Testis (tissue), 2 donors: ENCODE measurements at regions not wholly inside any gene's neighbourhood (a gene's known extent, or its start where the extent isn't known, plus 50 kb on each side); places are given as distances from the start of the nearest gene placed in this dataset.

Experiments
- DNase-seq: peaks from one replicate; pipeline ENCODE4 v3.0.0-alpha.2; 2019
- H3K27ac ChIP-seq, 2 donors: fragments of 200-600 bp; sonication (generic); one replicate each; pipeline ENCODE4 v1.5.1; 2019
- H3K27me3 ChIP-seq: fragments of 200-600 bp; sonication (generic); one replicate; pipeline ENCODE4 v1.5.1; 2019
- H3K36me3 ChIP-seq: fragments of 200-600 bp; sonication (generic); one replicate; pipeline ENCODE4 v1.5.1; 2017; ENCODE audit warnings: low read depth; ENCODE audit errors: missing control alignments
- H3K4me1 ChIP-seq: fragments of 200-600 bp; sonication (generic); one replicate; pipeline ENCODE4 v1.5.1; 2019
- H3K4me3 ChIP-seq, 2 donors: fragments of 200-600 bp; sonication (generic); one replicate each; pipeline ENCODE4 v1.5.1; 2017 to 2019
- H3K9me3 ChIP-seq: fragments of 200-600 bp; sonication (generic); one replicate; pipeline ENCODE4 v1.5.1; 2017
- POLR2A ChIP-seq: fragments of 450-650 bp; IDR thresholded peaks from one replicate; pipeline ENCODE4 v1.6.1; 2017; ENCODE audit warnings: antibody characterized with exemption, mild to moderate bottlenecking, moderate library complexity
- WGBS, 2 donors: methylation state at CpG; one replicate each; pipeline ENCODE4 v1.1.5; 2018; 5-methylcytosine and 5-hydroxymethylcytosine counted together
- intact Hi-C: fragments of 100-400 bp; cut with DNase I; formaldehyde crosslinking; loops from one replicate; pipeline ENCODE4 v1.15.1; 2023; ENCODE audit warnings: low total_unique reads
- TF ChIP-seq, protein P1 (sequence below), 3 experiments: fragments of 450-650 bp in 2 of 3; fragments of 200-600 bp in 1 of 3; sonication (generic) in 1 of 3; IDR thresholded peaks; one replicate each; pipeline ENCODE4 v1.5.1; 2016 to 2019; ENCODE audit warnings: antibody characterized with exemption in 3 of 3, mild to moderate bottlenecking in 2 of 3, moderate library complexity in 1 of 3

DNA sequence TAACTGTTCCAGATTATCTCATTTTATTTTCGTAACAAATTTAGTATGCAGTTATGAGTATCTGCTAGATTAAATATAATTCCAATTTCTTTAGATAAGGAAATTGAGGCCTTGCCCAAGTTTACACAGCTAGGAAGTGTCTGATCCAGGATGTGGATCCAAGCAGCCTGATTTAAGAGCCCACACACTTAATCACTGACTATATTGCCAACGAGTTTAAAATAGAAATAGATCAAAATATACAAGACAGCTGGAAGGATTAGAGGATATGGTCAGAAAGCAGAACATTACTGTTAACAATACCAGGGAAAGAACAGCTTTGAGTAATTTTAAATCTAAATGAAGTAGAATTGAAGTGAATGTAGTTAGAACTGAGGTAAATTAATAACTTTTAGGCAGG lies 215.2 kb downstream of the C3orf38 start:
- DNase-seq, result no peak
- intact Hi-C loops, result no loop called here
- Histone ChIP-seq H3K27ac (no peak overlapping the region), H3K9me3 (no peaks in the 10 kb centered on the region), H3K4me1 (no peaks in the 10 kb centered on the region), H3K27me3 (no peaks in the 10 kb centered on the region), H3K4me3 (no peak overlapping the region), H3K36me3 (no peaks in the 10 kb centered on the region)
- TF ChIP-seq POLR2A, result no peak
- TF ChIP-seq, protein P1, sequence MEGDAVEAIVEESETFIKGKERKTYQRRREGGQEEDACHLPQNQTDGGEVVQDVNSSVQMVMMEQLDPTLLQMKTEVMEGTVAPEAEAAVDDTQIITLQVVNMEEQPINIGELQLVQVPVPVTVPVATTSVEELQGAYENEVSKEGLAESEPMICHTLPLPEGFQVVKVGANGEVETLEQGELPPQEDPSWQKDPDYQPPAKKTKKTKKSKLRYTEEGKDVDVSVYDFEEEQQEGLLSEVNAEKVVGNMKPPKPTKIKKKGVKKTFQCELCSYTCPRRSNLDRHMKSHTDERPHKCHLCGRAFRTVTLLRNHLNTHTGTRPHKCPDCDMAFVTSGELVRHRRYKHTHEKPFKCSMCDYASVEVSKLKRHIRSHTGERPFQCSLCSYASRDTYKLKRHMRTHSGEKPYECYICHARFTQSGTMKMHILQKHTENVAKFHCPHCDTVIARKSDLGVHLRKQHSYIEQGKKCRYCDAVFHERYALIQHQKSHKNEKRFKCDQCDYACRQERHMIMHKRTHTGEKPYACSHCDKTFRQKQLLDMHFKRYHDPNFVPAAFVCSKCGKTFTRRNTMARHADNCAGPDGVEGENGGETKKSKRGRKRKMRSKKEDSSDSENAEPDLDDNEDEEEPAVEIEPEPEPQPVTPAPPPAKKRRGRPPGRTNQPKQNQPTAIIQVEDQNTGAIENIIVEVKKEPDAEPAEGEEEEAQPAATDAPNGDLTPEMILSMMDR (IDR thresholded peaks at IDR 0.05), result no peak
- 54 to 55% methylated on average over 2 of the region's 2 CpGs for WGBS, 2 donors

GRCh38 chr3:88369337-88369736 lies 219.6 kb downstream of the C3orf38 start:
- no peaks in the 10 kb centered on the region for H3K27me3 ChIP-seq
- H3K9me3 ChIP-seq, result no peaks in the 10 kb centered on the region
- no peaks in the 10 kb centered on the region for H3K4me1 ChIP-seq
- H3K27ac ChIP-seq, result no peak overlapping the region
- 72 to 82% methylated on average over 1 of the region's 1 CpG for WGBS, 2 donors
- no peak for DNase-seq
- no peaks in the 10 kb centered on the region for H3K36me3 ChIP-seq
- H3K4me3 ChIP-seq, result no peak overlapping the region
- intact Hi-C loops, result no loop called here
- TF ChIP-seq POLR2A, result no peak
- TF ChIP-seq, protein P1 (IDR thresholded peaks at IDR 0.05), result no peak

GRCh38 chr3:88369767-88370166 lies 220.0 kb downstream of the C3orf38 start:
- Histone ChIP-seq H3K4me1 (no peaks in the 10 kb centered on the region), H3K27ac (no peak overlapping the region), H3K27me3 (no peaks in the 10 kb centered on the region), H3K9me3 (no peaks in the 10 kb centered on the region), H3K36me3 (no peaks in the 10 kb centered on the region), H3K4me3 (no peak overlapping the region)
- TF ChIP-seq, protein P1 (IDR thresholded peaks at IDR 0.05), result no peak
- TF ChIP-seq POLR2A, result no peak
- 84 to 88% methylated on average over 2 of the region's 2 CpGs for WGBS, 2 donors
- intact Hi-C loops, result no loop called here
- no peak for DNase-seq

DNA sequence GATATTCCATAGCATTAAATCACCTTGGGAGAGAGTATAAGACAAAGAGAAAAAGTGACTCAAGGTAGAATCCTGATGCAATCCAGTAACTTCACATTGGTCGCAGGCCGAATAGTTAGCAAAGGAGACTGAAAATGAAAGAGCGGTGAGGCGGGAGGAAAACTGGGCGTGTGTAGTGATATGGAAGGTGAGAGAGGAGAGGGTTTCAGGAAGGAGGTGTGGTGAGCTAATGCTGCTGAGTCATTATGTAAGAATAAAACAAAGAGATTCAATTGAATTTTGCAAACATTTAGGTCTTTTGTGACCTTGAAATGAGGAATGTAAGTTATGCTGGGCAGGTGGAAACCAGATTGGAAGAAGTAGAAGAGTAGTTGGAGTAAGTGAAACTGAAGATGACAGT lies 235.3 kb downstream of the C3orf38 start:
- intact Hi-C loops, result no loop called here
- no peaks in the 10 kb centered on the region for H3K4me1 ChIP-seq
- no peaks in the 10 kb centered on the region for H3K27me3 ChIP-seq
- H3K27ac ChIP-seq, result no peak overlapping the region
- no peak for TF ChIP-seq POLR2A
- TF ChIP-seq, protein P1 (IDR thresholded peaks at IDR 0.05), result no peak
- no peaks in the 10 kb centered on the region for H3K36me3 ChIP-seq
- H3K4me3 ChIP-seq, result no peak overlapping the region
- no peak for DNase-seq
- WGBS, 2 donors, result 65 to 75% methylated on average over 5 of the region's 5 CpGs
- H3K9me3 ChIP-seq, result no peaks in the 10 kb centered on the region

GRCh38 chr3:88398581-88398980 lies 248.8 kb downstream of the C3orf38 start:
- no peaks in the 10 kb centered on the region for H3K4me1 ChIP-seq
- H3K27me3 ChIP-seq, result no peaks in the 10 kb centered on the region
- TF ChIP-seq, protein P1 (IDR thresholded peaks at IDR 0.05), result no peak
- H3K9me3 ChIP-seq, result no peaks in the 10 kb centered on the region
- H3K36me3 ChIP-seq, result no peaks in the 10 kb centered on the region
- H3K4me3 ChIP-seq, result no peak overlapping the region
- intact Hi-C loops, result no loop called here
- no peak for DNase-seq
- H3K27ac ChIP-seq, result no peak overlapping the region
